Eye (tissue), 1 donor: ENCODE measurements at regions not wholly inside any gene's neighbourhood (a gene's known extent, or its start where the extent isn't known, plus 50 kb on each side); places are given as distances from the start of the nearest gene placed in this dataset.

Source experiments
- DNase-seq: peaks from one replicate; pipeline ENCODE4 v3.0.0-alpha.2; 2015

DNA sequence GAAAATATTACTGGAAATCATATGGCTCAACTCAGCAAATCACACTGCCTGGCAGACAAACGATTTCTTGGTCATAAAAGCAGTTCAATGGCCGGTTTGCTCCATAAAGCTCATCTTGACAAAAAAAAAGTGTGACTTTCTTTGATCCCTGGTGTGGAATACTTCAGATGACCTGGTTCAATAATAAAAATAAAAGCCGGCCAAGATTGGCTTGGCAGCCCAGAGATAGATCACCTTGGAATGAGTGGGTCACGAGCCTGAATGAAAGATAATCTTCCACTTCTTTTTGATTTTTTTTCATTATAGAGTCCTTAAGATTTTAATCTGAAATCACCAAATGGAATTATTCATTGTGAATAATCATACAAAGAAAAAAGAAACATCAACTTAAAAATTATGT lies 445.3 kb upstream of the CITED2 start:
- DNase-seq: no peak

DNA sequence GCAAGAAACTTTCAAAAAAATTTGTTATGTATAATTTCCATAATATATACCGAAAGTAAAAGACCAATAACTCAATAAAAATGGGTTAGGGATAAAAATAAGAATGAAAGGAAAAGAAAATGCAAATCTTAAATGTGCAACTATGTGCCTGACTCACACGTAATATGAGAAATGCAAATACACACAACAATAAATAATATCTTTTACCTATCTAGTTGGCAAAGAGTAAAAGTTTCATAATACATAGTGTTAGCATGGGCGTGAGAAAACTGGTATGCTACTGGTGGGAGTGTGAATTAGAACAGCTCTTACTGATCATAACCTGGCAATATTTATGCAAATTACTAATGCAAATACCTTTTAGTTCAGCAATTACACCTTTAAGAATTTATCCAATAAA lies 438.5 kb upstream of the CITED2 start:
- no peak for DNase-seq

DNA sequence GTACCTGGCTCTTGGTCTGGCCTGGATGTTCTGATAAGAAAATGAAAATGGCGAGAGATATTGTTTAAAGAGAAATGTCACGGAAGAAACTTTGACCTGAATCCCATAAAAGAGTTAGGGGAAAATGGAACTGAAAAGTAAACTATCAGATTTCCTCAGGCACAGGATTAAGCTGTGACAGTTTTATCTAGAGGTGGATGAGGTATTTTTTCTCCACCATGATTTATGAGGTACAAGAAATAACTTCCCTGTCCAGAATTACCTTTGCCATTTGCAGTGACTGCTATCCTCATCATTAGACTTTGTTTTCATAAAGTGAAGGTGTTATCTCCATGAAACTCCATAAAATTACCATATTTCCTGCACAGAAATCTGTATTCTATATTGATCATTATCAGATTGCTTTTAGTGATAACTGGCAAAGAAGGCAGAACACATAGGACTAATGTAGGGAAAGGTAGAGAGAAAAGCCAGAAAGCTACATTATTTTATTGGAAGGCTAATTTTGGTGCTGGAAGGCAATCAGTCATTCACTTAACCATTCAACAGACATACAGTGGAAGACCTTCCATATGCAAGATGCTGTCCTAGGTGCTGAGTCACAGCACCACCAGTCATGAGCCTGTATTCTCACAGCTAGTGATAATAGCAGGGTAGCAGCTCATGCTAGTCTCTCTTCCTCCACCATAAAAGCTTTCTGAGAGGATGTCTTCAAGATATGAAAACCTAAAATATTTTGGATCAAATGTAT lies 427.3 kb upstream of the CITED2 start:
- DNase-seq: no peak

DNA sequence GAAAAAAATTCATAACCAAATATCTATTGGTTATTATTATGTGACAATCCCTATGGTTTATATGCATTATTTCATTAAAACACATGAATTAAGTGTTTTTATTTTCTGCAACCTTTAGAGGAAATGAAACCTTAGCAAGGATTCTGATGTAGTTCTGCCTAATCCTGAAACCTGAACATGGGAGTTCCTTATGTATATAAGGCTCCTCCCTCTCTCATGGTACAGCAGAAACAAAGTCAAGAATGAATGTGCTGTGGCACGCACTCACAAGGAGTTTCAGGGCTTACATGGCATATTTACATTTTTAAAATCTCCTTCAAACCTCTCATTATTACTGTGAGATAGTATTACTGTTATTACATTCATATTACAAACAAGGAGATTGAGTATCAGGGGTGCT lies 426.4 kb upstream of the CITED2 start:
- DNase-seq: no peak

DNA sequence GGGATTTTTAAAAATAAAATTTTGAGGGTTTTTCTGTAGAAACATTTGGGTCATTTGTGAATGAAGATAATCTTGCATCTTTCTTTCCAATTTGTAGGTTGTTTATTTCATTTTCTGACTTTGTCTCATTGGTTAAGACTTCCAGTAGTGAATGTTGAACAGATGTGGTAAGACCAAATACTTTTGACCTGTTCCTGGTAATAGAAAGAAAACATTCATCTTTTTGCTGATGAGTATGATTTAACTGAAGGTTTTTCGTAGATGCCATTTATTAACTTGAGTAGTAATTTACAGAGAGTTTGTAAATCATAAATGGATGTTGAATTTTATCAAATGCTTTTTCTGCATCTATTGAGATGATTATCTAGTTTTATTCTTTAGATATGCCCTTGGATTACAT lies 416.1 kb upstream of the CITED2 start:
- no peak for DNase-seq

DNA sequence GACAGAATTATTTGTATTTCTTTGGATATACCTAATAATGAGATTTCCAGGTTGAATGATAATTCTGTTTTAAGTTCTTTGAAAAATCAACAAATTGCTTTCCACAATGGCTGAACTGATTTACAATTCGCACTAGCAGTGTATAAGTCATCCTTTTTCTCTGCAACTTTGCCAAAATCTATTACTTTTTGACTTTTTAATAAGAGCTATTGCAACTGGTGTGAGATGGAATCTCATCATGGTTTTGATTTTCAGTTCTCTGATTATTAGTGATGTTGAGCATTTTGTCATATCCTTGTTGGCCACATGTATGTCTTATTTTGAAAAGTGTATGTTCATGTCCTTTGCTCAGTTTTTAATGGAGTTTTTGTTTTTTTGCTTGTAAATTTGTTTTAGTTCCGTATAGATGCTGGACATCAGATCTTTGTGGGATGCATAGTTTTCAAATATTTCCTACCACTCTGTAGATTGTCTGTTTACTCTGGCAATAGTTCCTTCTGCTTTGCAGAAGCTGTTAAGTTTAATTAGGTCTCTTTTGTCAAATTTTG lies 409.8 kb upstream of the CITED2 start:
- DNase-seq: no peak

DNA sequence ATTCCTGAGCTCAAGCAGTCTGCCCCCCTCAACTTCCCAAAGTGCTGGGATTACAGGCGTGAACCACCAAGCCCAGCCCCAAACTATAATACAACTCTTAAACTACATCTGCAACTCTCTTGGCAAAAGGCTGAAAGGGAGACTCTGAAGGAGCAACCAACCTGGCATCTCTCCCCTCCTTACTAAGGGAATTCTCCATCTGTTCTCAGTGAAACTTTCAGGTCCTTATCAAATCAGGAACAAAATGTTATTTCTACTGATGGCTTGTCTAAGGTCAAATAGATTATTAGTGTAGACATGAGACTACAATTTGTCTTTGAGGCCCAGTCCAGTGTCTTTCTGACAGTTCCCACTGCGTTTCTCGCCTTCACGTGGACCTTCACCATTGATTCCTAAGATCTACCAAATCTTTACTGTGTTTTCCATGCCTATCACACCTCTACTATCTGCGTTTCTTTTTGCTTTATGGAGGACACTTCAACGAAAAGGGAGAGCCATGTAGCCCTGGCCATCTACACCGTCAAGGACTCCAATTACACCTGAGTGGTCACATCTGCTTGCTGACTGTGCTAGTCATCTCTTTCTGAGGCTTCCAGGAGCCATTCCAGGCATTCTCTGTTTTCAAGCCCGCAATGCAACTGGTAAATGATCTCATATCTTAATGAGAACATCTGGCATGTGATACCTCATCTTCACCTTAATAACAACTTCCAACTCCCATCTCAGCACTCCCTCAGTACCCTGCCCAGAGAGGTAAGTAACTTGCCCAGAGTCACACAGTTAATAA lies 405.7 kb upstream of the CITED2 start:
- DNase-seq: no peak

DNA sequence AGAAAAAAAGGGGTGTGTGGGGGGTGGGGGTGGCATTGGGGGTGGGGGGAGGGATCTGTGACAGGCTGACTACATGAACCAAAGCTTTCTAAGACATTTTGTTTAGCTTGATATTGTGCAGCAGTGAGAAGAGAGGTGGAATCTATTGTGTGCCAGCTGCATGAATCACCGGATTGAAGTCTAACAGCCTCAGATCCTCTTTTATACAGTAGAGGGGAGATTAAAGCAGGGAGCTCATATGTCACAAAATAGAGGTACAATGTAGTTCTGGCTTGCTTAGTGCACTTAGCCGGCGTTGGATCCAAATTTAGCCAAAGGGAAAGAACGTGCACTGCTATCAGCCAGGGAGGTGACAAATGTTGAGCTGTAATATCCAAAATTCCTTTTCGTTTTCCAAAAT lies 404.2 kb upstream of the CITED2 start:
- DNase-seq: peak; percentile 33

DNA sequence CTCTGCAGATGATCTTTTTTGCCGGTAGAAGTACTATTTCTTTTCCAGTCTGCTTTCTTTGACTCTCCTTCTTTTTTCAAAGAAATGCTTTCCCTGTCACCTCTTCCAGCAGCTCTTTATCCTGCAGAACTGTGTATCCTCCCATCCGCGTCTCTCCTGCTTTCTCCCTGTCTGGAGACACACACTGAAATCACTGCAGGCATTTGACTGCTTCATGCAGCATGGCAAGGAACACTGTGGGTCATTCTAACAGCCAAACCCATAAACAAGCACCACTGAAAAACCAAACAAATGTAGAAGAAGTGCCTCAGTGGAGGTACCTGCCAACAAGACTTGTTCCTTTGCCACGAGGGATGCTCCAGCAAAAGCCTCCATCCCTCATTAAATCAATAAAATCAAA lies 403.7 kb upstream of the CITED2 start:
- DNase-seq: peak; percentile 66

DNA sequence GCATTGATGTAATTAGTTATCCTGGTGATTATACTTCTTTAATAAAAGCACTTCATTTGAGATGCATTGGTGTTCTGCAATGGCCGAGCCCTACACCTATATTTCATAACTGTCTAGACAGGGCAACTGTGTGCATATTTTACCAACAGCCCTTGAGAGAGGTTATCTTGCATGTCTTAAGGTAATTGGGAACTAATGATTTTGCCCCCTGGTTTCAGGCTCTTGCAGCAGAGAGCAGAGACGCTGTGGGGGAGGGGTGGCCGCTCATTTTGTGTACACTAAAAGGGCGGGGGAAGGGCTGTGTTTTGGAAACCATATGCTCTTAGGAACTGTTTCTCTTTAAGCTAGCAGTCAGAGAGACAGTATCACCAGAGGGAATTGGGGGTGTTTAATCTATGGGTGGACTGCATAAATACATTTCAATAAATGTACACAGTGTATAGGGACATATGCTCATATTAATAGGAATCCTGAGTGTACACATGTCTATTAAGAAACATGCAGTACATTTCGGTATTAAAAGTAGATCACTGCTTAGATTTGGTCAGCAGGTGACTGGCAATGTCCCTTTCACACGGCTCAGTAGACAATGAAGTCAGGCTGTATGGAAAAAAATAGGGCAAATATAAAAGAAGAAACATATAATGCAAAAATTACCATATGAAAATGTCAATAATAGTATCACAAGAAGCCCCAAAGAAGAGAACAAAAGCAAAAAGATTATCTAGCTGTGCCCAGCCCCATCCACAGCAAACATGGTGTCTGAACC lies 402.9 kb upstream of the CITED2 start:
- peak; percentile 77 for DNase-seq

DNA sequence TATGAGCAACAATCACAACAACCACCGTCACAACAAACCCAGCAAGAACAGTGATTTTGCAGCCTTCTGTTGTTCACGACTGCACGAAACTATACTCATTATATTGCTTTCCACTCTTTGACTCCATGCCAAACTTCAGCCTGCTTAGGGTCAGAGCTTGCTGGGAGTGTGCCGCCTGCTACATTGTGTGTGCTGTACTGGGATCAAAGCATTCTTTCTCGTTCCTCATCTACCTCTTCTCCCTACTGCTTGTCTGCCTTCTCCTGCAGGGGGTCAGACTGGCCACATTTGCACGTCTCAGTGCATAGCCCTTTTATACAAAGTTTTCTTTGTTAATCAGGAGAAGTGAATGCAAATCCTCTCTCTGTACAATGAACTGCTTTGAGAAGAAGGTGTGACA lies 401.6 kb upstream of the CITED2 start:
- peak; percentile 71 for DNase-seq

DNA sequence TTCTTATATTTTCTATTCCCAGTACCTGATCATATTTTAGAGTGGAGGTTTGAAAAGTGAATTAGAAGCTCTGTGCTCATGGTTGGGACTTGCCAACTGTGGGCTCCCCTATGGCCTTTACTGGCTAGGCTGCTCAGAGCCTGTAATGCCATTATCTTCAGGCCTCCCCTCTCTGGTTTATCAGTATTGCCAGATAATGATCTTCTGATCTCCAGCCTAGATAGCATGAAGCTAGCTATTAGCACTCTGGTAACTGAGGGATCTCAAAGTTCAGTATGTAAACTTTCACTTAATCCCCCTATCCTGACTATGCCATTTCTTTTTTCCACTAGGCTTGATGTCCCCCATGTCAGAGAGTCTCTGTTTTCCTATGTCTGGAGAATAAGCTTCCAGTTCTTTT lies 393.7 kb upstream of the CITED2 start:
- no peak for DNase-seq

DNA sequence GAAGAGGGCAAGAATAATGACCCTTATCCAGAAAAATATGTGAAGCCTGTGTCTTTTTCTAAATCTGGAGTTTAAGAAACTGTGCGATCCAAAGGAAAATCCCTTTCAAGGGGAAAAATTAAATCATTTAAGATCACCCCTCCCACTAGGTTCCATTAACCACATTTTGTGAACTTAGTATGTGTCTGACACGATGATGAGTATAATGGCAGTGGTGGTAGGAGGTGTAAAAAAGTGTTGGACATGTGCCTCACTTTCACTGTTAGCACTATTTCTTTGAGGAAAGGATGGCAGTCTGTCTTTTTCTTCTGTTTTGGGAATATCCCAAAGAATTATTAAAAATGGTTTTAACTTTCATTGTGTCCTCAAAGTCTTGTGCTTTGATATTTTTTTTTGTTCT lies 392.3 kb upstream of the CITED2 start:
- DNase-seq: no peak

DNA sequence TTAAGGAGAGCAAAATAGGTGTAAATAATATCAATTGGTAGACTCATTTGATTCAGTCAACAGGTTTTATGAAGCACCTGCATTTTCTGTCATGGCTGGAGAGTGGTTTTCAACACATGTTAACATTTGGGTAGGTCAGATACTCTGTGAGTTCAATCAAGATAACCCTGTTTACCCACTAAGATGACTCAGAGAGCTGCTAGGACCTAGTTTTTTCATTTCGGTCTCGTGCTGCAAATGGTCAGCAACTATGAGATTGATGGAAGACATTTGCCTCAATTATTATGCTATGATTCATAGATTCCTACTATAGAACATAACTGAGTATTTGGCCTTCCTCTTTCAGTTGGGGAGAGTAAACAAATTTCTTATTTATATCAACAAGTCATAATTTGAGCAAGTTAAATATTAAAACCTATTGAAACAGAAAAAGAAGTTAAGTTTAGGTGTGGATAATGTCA lies 391.4 kb upstream of the CITED2 start:
- DNase-seq: no peak

DNA sequence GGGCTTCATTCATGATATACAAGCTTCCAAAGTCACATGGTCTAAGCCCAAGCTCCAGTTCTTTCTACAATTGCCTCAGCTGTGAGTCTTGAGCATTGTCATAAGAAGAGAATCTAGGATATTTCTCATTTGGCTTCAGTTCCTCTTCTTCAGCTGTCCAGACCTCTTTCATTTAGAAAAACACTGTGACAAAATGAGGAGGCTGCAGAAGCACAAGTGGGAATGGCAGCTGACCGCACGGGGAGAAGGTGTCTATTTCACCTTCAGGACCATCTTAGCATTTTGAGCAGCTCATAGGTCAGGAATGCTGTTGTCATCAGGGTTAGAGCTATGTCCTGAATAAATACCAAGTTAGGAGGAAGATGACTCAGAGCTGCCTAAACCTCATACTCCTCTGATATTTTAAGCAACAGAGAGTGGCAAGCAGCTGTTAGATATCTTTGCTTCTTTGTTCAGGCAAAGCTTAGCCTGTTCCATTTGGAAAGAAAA lies 390.1 kb upstream of the CITED2 start:
- DNase-seq: peak; percentile 38

DNA sequence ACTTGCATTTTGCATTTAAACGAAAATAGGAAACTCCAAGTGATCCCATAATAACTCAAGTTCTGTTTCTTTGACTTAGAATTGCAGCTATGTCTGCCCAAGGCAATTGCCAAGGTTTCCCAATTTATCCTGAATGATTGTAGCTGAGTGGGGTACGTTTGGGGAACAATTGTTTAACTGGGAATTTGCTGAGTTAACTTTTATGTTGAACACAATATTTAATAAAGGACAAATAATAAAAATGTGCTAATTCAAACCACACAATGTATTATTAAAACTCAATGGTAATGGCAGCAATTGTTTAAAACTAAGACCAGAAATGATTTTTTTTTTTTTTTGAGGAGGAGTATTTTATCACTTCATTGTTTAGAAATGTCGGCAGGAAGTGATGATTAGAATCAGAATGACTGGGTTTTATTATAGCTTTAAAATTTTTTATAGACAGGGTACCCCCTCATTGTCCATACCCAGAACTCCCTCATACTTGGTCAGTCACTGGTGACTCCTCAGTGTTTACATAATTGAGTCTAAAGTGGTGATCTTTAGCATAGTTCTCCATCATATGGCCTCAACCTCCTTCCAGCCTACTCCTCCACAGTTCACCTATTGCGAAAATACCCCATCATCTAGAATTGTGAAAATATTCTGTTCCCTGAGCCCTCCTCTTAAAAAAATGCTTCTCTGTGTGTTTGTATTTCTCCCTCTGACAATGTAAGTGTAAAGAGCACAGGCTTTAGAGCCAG lies 389.2 kb upstream of the CITED2 start:
- DNase-seq: no peak

DNA sequence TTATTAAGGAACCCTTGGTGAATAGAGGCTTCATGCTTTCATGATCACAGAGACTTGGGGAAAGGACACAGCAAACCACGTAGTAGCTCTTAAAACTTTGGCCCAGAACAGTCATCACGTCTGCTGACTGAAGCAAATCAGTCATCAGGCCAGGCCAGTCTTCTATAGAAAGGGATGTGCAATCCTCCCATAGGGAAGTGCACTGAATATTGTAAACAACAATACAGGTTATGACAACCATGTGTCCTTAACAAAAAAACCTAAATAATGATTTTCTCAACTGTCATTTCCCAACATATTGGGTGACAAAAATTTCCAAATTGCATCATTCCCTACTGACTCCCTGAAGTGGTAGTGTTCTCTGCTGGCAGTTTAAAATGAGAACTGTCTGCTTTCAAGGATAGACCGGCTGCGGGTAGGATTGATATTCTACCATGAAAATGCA lies 388.2 kb upstream of the CITED2 start:
- DNase-seq: no peak

DNA sequence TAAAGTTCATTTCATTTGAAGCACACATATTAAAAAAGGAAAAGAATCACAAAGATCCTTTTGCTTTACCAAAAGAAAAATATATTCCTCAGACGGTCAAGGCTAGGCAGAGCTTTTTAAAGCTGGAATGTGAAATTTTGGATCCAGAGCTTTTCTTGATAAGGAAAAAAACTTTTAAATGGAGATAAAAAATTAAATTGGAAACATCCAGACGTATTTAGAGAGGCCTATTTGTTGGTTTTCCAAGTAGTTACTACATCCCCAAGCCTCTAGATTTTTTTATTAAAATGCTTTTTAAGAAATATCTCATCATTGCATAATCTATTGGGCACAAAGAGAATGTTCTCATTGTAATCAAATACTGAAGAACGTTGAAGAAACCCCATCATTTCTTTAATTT lies 385.7 kb upstream of the CITED2 start:
- DNase-seq: no peak

DNA sequence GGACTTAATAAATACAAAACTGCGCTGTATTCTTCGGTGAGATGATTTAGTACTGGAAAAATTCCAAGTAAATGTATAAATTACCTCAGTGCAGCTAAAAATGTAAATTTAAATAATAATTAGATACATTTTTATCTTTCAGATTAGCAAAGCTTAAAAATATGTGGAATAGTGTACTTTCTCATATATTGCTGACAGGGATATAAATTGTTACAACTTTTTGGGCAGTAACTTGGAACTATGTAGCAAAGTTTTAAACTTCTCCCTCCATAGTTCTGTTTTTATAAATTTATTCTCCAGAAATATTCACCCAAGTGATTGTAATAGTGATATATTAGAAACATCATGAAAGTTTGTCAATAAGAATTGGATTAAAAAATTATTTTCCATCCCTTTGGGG lies 384.6 kb upstream of the CITED2 start:
- DNase-seq: no peak

DNA sequence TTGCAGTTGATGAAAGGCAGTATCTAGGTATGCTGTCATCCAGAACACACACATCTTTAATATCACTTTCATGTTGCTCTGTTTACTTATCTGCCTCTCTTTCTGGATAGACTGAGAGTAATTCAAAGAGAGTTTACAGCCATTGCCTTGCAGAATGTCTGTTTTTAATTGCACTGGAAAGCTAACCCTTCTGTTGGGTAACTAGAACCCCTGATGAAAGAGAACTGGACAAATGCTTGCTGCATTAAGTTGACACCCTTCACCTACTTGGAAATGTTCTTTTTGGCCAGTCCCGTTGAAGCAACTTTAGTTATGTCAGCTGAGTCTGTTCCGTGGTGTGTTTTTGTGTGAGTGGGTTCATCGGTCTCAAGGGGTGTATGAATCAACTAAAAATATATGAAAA lies 383.8 kb upstream of the CITED2 start:
- no peak for DNase-seq

DNA sequence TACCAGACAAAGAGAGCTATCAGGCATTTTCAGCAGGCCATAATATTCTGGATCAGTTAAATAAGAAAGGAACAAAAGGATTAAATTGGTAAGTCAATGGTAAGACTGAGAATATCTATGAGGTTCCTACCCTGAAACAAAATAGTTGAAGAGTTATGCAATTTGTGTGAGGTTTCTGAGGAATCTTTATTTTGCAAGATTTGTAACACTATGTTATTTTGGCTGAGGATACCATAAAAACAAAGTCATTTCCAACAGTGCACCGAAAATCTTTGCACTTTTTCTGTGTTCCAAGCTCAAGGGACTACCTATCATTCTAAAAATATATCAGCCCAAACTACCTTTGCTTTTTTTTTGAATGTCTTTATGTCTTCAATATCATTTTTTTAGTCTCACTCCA lies 383.3 kb upstream of the CITED2 start:
- no peak for DNase-seq

DNA sequence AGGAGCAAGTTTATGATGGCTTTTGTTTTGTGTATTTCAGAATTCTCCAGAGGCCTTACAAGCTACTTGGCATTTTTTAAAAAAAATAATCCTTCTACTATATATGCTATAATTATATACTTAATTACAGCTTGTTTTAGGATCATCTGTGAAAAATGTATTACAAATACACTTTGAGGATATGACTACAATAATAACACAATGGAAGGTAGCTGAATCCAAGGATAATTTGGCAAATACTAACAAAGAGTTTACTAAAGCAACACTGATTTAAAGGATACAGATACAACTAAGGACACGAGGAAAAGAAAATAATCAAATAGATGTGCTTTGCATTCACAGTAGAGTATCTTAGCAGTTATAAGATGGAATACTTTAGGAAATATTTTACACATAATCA lies 381.9 kb upstream of the CITED2 start:
- no peak for DNase-seq
